ENCODE measurements at regions not wholly inside any gene's neighbourhood (a gene's known extent, or its start where the extent isn't known, plus 50 kb on each side); places are given as distances from the start of the nearest gene placed in this dataset.
"Not testable (repeated sequence)": the region's sequence is repeated elsewhere in the genome, so short reads cannot be mapped to it uniquely, and the experiment has no call there.

GRCh38 chr1:172839639-172840038 is 180.7 kb downstream of the FASLG start:
- TF ChIP-seq, protein P1, sequence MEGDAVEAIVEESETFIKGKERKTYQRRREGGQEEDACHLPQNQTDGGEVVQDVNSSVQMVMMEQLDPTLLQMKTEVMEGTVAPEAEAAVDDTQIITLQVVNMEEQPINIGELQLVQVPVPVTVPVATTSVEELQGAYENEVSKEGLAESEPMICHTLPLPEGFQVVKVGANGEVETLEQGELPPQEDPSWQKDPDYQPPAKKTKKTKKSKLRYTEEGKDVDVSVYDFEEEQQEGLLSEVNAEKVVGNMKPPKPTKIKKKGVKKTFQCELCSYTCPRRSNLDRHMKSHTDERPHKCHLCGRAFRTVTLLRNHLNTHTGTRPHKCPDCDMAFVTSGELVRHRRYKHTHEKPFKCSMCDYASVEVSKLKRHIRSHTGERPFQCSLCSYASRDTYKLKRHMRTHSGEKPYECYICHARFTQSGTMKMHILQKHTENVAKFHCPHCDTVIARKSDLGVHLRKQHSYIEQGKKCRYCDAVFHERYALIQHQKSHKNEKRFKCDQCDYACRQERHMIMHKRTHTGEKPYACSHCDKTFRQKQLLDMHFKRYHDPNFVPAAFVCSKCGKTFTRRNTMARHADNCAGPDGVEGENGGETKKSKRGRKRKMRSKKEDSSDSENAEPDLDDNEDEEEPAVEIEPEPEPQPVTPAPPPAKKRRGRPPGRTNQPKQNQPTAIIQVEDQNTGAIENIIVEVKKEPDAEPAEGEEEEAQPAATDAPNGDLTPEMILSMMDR (IDR thresholded peaks at IDR 0.05; ENCODE audit: insufficient read depth, low read length, poor library complexity, severe bottlenecking): not testable (repeated sequence)
- not testable (repeated sequence) for TF ChIP-seq EZH2phosphoT487 (conservative IDR thresholded peaks at IDR 0.05; ENCODE audit: low read length)

Data from SU-DHL-6 (cell line).